Left lung (tissue), 4 donors: ENCODE measurements at regions not wholly inside any gene's neighbourhood (a gene's known extent, or its start where the extent isn't known, plus 50 kb on each side); places are given as distances from the start of the nearest gene placed in this dataset.

ENCODE experiments used
- ATAC-seq: fragments of 200-7000 bp; cut with Tn5 transposase; one replicate; pipeline ENCODE4 v1.9.1; 2020; ENCODE audit warnings: moderate library complexity
- DNase-seq, 4 donors: peaks; one replicate each; pipeline ENCODE4 v3.0.0-alpha.2; 2013 to 2020
- H3K27ac ChIP-seq, 2 donors: fragments of 200-600 bp; sonication (generic) in 1 of 2; one replicate each; pipeline versions ENCODE4 v1.5.0 to v1.8.0; 2020 to 2021
- H3K27me3 ChIP-seq, 2 donors: fragments of 200-600 bp; sonication (generic) in 1 of 2; one replicate each; pipeline versions ENCODE4 v1.5.0 to v1.8.0; 2020 to 2021
- H3K36me3 ChIP-seq, 2 donors: fragments of 200-600 bp; sonication (generic) in 1 of 2; one replicate each; pipeline versions ENCODE4 v1.5.0 to v1.8.0; 2020 to 2021
- H3K4me1 ChIP-seq, 2 donors: fragments of 200-600 bp; one replicate each; pipeline ENCODE4 v1.8.0; 2021
- H3K4me3 ChIP-seq, 2 donors: fragments of 200-600 bp; sonication (generic) in 1 of 2; one replicate each; pipeline versions ENCODE4 v1.5.0 to v1.8.0; 2020 to 2021; ENCODE audit warnings: mild to moderate bottlenecking in 1 of 2
- H3K9me3 ChIP-seq, 2 donors: fragments of 200-600 bp; sonication (generic) in 1 of 2; one replicate each; pipeline versions ENCODE4 v1.5.0 to v1.8.0; 2020 to 2021
- intact Hi-C, 2 donors: fragments of 100-400 bp; cut with DNase I; formaldehyde crosslinking; loops; one replicate each; pipeline versions ENCODE4 v1.11.2 to v1.14.2; 2022
- TF ChIP-seq, protein P1 (sequence below), 2 donors: fragments of 200-600 bp; sonication (generic) in 1 of 2; IDR thresholded peaks; one replicate each; pipeline versions ENCODE4 v1.5.0 to v1.8.0; 2021; ENCODE audit warnings: antibody characterized with exemption in 2 of 2
- donor health status: DM: no; HTN: yes; CAD: no.
- donor health status: DM: no; HTN: no; CAD: no.

DNA sequence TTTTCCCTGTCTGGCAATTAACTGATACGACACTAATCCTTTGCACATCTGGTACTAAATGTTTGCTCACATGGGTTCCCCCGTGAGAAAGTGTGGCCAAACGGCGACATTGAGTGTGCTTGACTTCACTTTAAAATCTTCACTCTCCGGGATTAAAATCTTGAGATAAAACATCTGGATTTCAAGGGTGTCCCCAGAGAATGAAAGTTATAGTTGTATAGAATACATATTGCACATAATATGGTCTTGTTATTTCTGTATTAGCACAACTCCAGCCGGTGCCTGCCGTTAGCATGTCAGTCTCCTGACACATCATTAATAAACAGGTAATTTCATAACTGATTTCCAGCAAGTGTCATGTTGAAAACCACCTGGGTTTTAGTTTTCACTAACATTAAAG lies 749.0 kb upstream of the SOX9 start:
- Histone ChIP-seq H3K4me1 (no peaks in the 10 kb centered on the region), H3K9me3 (no peaks in the 10 kb centered on the region), H3K27ac (no peak overlapping the region), H3K36me3 (no peaks in the 10 kb centered on the region), H3K27me3 (no peaks in the 10 kb centered on the region), H3K4me3 (no peak overlapping the region)
- TF ChIP-seq, protein P1, sequence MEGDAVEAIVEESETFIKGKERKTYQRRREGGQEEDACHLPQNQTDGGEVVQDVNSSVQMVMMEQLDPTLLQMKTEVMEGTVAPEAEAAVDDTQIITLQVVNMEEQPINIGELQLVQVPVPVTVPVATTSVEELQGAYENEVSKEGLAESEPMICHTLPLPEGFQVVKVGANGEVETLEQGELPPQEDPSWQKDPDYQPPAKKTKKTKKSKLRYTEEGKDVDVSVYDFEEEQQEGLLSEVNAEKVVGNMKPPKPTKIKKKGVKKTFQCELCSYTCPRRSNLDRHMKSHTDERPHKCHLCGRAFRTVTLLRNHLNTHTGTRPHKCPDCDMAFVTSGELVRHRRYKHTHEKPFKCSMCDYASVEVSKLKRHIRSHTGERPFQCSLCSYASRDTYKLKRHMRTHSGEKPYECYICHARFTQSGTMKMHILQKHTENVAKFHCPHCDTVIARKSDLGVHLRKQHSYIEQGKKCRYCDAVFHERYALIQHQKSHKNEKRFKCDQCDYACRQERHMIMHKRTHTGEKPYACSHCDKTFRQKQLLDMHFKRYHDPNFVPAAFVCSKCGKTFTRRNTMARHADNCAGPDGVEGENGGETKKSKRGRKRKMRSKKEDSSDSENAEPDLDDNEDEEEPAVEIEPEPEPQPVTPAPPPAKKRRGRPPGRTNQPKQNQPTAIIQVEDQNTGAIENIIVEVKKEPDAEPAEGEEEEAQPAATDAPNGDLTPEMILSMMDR (IDR thresholded peaks at IDR 0.05), result no peak
- DNase-seq, result no peak
- ATAC-seq, result no peak
- intact Hi-C loops, result no loop called here

DNA sequence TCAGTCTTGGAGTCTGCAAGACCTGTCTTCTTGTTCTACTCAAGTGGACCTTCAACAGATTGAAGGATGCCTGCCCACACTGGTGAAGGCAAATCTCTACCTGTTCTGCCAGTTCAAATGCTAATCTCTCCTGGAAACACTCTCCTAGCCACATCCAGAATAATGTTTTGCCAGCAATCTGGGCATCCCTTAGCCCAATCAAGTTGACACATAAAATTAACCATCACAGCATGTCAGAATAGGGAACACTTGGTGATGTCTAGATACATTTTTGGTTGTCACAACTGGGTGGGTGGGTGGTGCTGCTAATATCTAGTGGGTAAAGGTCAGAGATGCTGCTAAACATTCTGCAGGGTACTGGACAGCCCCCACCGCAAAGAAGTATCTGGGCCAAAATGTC lies 744.9 kb upstream of the SOX9 start:
- Histone ChIP-seq H3K36me3 (no peaks in the 10 kb centered on the region), H3K4me1 (no peaks in the 10 kb centered on the region), H3K4me3 (no peak overlapping the region), H3K27me3 (no peaks in the 10 kb centered on the region), H3K27ac (no peak overlapping the region), H3K9me3 (no peaks in the 10 kb centered on the region)
- DNase-seq, result no peak
- ATAC-seq, result no peak
- intact Hi-C loops, result no loop called here
- TF ChIP-seq, protein P1 (IDR thresholded peaks at IDR 0.05), result no peak

DNA sequence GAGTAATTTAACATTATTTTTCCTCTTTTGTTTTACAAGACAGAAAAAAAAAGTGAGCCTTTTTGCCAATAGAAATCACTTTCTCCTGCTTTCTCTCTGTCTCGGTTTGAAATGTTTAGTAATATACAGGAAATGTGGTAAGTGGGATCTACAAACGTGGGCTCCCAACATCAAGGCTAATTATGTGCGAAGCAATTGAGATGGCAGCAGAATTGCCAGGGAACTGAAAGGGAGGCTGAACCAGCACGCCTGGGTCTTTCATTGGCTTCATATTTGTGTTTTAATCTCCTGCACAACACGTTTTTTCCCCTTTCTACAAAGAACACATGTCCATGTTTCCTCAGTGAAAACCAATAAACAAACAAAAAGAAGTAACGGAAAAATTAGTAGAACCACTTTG lies 743.9 kb upstream of the SOX9 start:
- H3K4me1 ChIP-seq, result peaks cover 0 to 5% of the 10 kb centered on the region in 2 donors
- ATAC-seq (no peak), DNase-seq (peak in 2 of 4 donors; percentile 49 to 52)
- H3K4me3 ChIP-seq, result no peak overlapping the region
- no peaks in the 10 kb centered on the region for H3K27me3 ChIP-seq
- intact Hi-C loops, result no loop called here
- H3K36me3 ChIP-seq, result no peaks in the 10 kb centered on the region
- no peaks in the 10 kb centered on the region for H3K9me3 ChIP-seq
- H3K27ac ChIP-seq, result no peak overlapping the region
- TF ChIP-seq, protein P1 (IDR thresholded peaks at IDR 0.05), result no peak

DNA sequence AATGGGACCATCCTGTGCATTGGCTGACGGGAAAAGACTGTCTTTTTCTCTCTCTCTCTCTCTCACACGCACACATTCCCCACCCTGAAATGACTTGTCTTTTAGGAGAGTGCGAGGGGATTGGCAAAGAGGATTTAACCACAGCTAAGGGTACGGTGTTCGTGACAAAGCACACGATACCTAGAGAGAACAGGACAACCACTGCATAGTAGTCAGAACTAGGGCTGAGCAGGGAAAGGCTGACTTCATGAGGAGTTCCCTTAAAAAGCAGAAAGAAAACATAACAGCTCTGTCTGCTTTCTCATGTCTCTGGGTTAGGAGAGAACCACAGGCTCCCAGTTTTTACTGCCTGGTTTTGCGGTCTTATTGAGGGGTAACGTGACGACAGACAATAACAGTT lies 742.8 kb upstream of the SOX9 start:
- Histone ChIP-seq H3K4me1 (peaks cover 0 to 5% of the 10 kb centered on the region in 2 donors), H3K27me3 (no peaks in the 10 kb centered on the region), H3K27ac (no peak overlapping the region), H3K9me3 (no peaks in the 10 kb centered on the region), H3K36me3 (no peaks in the 10 kb centered on the region), H3K4me3 (no peak overlapping the region)
- ATAC-seq (no peak), DNase-seq (no peak)
- intact Hi-C loops, result no loop called here
- TF ChIP-seq, protein P1 (IDR thresholded peaks at IDR 0.05), result no peak

DNA sequence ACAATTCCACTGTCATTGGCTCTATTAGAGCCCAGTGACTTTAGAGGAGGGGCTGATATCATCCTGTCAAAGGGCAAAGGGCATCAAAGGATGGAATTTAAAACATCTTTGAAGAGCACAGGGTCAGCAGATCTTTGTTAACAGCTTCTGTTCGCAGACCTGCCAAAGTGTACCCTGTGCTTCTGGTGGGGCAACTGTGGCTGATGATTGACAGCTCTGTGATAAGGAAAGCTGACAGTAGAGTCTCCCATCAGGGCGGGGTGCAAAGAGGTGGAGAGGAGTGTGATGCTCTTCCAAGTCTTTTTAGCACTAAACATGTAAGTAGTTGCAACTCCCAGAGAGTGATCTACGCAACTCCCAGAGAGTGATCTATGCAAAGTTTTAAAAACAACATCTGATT lies 742.1 kb upstream of the SOX9 start:
- Histone ChIP-seq H3K4me3 (no peak overlapping the region), H3K27ac (no peak overlapping the region), H3K9me3 (no peaks in the 10 kb centered on the region), H3K27me3 (no peaks in the 10 kb centered on the region), H3K36me3 (no peaks in the 10 kb centered on the region), H3K4me1 (peaks cover 0 to 5% of the 10 kb centered on the region in 2 donors)
- intact Hi-C loops, result no loop called here
- ATAC-seq, result no peak
- TF ChIP-seq, protein P1 (IDR thresholded peaks at IDR 0.05), result no peak
- no peak for DNase-seq
